ENCODE measurements at regions not wholly inside any gene's neighbourhood (a gene's known extent, or its start where the extent isn't known, plus 50 kb on each side); places are given as distances from the start of the nearest gene placed in this dataset.

GRCh38 chr2:21676676-21677075, 552.9 kb downstream of the TDRD15 start:
- Histone ChIP-seq H3K36me3 (replicated peaks in 1 of 2; ENCODE audit: control insufficient read depth in 1 of 2, insufficient read depth in 2 of 2, low read length in 2 of 2) (no peaks in the 10 kb centered on the region), H3K79me2 (ENCODE audit: insufficient read depth, low read length) (no peaks in the 10 kb centered on the region), H3K4me1 (ENCODE audit: insufficient read depth, low read length) (no peaks in the 10 kb centered on the region), H3K27me3 (ENCODE audit: control insufficient read depth in 1 of 2, insufficient read depth in 2 of 2, low read length in 2 of 2) (no peaks in the 10 kb centered on the region), H3K27ac (ENCODE audit: extremely low read length, insufficient read depth, low read length) (no peak overlapping the region), H3K9ac (ENCODE audit: insufficient read depth, low read depth, low read length) (no peak overlapping the region), H3K4me2 (ENCODE audit: low read depth, low read length) (no peak overlapping the region), H2AFZ (ENCODE audit: low read length) (no peak overlapping the region), H4K20me1 (ENCODE audit: insufficient read depth, low read length) (no peaks in the 10 kb centered on the region), H3K9me3 (ENCODE audit: low read length) (no peaks in the 10 kb centered on the region), H3K4me3 (replicated peaks in 1 of 3; ENCODE audit: insufficient read depth in 1 of 3, low read depth in 2 of 3, low read length in 3 of 3) (no peak overlapping the region)
- DNase-seq (ENCODE audit: low spot score) (no peak), FAIRE-seq (no peak), ATAC-seq (no peak)
- ChIA-PET POLR2A (no interaction called here), CTCF (ENCODE audit: low intra/inter-chr PET ratio, low total read pairs) (no interaction called here)
- intact Hi-C loops (cut with micrococcal nuclease; ENCODE audit: unreplicated experiment) (no loop called here), in situ Hi-C loops (cut with HindIII; ENCODE audit: extremely low pct_ligation_motif_present, low pct_unique_long_range_greater_than_20kb) (no loop called here)
- BruUV-seq (replicated peaks) = no TSS peak
- TF ChIP-seq ZNF138 (CRISPR knock-in tag; IDR thresholded peaks at IDR 0.05; ENCODE audit: low read depth) (no peak), POLR2AphosphoS5 (IDR thresholded peaks at IDR 0.05; ENCODE audit: low read depth, low read length) (no peak), ZSCAN31 (CRISPR knock-in tag; IDR thresholded peaks at IDR 0.05; ENCODE audit: low read depth) (no peak), HOMEZ (CRISPR knock-in tag; IDR thresholded peaks at IDR 0.05; ENCODE audit: low read depth) (no peak), ZNF878 (CRISPR knock-in tag; IDR thresholded peaks at IDR 0.05) (no peak), PRMT3 (CRISPR knock-in tag; IDR thresholded peaks at IDR 0.05; ENCODE audit: borderline replicate concordance, low read depth) (no peak)
- TF ChIP-seq, protein P1, sequence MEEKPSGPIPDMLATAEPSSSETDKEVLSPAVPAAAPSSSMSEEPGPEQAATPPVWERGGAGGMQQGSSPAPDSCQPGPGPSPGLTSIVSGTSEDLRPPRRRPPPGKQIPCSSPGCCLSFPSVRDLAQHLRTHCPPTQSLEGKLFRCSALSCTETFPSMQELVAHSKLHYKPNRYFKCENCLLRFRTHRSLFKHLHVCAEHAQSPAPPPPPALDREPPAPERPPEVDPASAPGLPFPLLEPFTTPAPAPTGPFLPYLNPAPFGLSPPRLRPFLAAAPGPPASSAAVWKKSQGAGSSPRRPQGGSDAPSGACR (CRISPR knock-in tag; IDR thresholded peaks at IDR 0.05) = no peak

GRCh38 chr2:21683838-21684237, 560.1 kb downstream of the TDRD15 start:
- 10% methylated on average over 2 of the region's 2 CpGs for WGBS (ENCODE audit: low lambda C conversion rate)
- in situ Hi-C loops (cut with HindIII; ENCODE audit: extremely low pct_ligation_motif_present, low pct_unique_long_range_greater_than_20kb) = no loop called here
- H3K79me2 ChIP-seq (ENCODE audit: insufficient read depth, low read length) = no peaks in the 10 kb centered on the region
- DNase-seq (ENCODE audit: low spot score) (no peak), ATAC-seq (no peak), FAIRE-seq (no peak)
- ChIA-PET CTCF (ENCODE audit: low intra/inter-chr PET ratio, low total read pairs) (no interaction called here), POLR2A (no interaction called here)
- H3K9me3 ChIP-seq (ENCODE audit: low read length) = no peaks in the 10 kb centered on the region
- H4K20me1 ChIP-seq (ENCODE audit: insufficient read depth, low read length) = no peaks in the 10 kb centered on the region
- H3K4me3 ChIP-seq (replicated peaks in 1 of 3; ENCODE audit: insufficient read depth in 1 of 3, low read depth in 2 of 3, low read length in 3 of 3) = no peak overlapping the region
- H3K27me3 ChIP-seq (ENCODE audit: control insufficient read depth in 1 of 2, insufficient read depth in 2 of 2, low read length in 2 of 2) = no peaks in the 10 kb centered on the region; a peak in 1 of 5 replicates
- no peak overlapping the region for H3K9ac ChIP-seq (ENCODE audit: insufficient read depth, low read depth, low read length)
- BruUV-seq (replicated peaks) = no TSS peak
- intact Hi-C loops (cut with micrococcal nuclease; ENCODE audit: unreplicated experiment) = no loop called here
- H3K4me1 ChIP-seq (ENCODE audit: insufficient read depth, low read length) = no peaks in the 10 kb centered on the region
- no peaks in the 10 kb centered on the region for H3K36me3 ChIP-seq (replicated peaks in 1 of 2; ENCODE audit: control insufficient read depth in 1 of 2, insufficient read depth in 2 of 2, low read length in 2 of 2)
- H3K27ac ChIP-seq (ENCODE audit: extremely low read length, insufficient read depth, low read length) = no peak overlapping the region
- no peak for TF ChIP-seq PHF5A (CRISPR knock-in tag; IDR thresholded peaks at IDR 0.05; ENCODE audit: low read depth, unreplicated experiment)
- peak; percentile 62 for TF ChIP-seq CEBPB (IDR thresholded peaks at IDR 0.05; ENCODE audit: borderline replicate concordance, low read depth, low read length)
- H3K4me2 ChIP-seq (ENCODE audit: low read depth, low read length) = no peak overlapping the region
- H2AFZ ChIP-seq (ENCODE audit: low read length) = no peak overlapping the region

Data from HepG2 (cell line).